ENCODE measurements at regions not wholly inside any gene's neighbourhood (a gene's known extent, or its start where the extent isn't known, plus 50 kb on each side); places are given as distances from the start of the nearest gene placed in this dataset.

- TF ChIP-seq CTCF (IDR thresholded peaks at IDR 0.05) (no peak), POLR2A (IDR thresholded peaks at IDR 0.05) (no peak)
Observed at GRCh38 chr20:50359607-50360217, 150.5 kb upstream of the PTPN1 start.

Measured in lower leg skin (tissue), 3 donors.